Tibial artery (tissue), 4 donors: ENCODE measurements at regions not wholly inside any gene's neighbourhood (a gene's known extent, or its start where the extent isn't known, plus 50 kb on each side); places are given as distances from the start of the nearest gene placed in this dataset.

Experiments used
- DNase-seq, 2 donors: peaks; one replicate each; pipeline ENCODE4 v3.0.0-alpha.2; 2019
- H3K27ac ChIP-seq, 2 donors: fragments of 200-600 bp; sonication (generic) in 1 of 2; 1 replicate in 1 of 2; 2 replicates in 1 of 2; pipeline ENCODE4 v1.5.1; 2018 to 2019; ENCODE audit warnings: mild to moderate bottlenecking in 1 of 2
- H3K27me3 ChIP-seq, 2 donors: fragments of 200-600 bp; sonication (generic) in 1 of 2; one replicate each; pipeline versions ENCODE4 v1.5.1 to v1.6.0; 2016 to 2019
- H3K36me3 ChIP-seq, 3 donors: fragments of 200-600 bp; sonication (generic) in 2 of 3; one replicate each; pipeline ENCODE4 v1.5.1; 2016 to 2019; ENCODE audit warnings: mild to moderate bottlenecking in 2 of 3
- H3K4me1 ChIP-seq, 4 donors: fragments of 200-600 bp; sonication (generic) in 2 of 4; 1 replicate in 3 of 4; 2 replicates in 1 of 4; pipeline ENCODE4 v1.5.1; 2016 to 2019
- H3K4me3 ChIP-seq, 2 donors: fragments of 200-600 bp; sonication (generic) in 1 of 2; 1 replicate in 1 of 2; 2 replicates in 1 of 2; pipeline ENCODE4 v1.5.1; 2018 to 2019; ENCODE audit warnings: mild to moderate bottlenecking in 2 of 2
- H3K9me3 ChIP-seq, 3 donors: fragments of 200-600 bp; sonication (generic) in 1 of 3; one replicate each; pipeline ENCODE4 v1.5.1; 2016 to 2019
- CTCF ChIP-seq, 2 experiments: fragments of 200-600 bp in 1 of 2; fragments of 450-650 bp in 1 of 2; IDR thresholded peaks; one replicate each; pipeline ENCODE4 v1.5.1; 2017 to 2019; ENCODE audit warnings: antibody characterized with exemption in 2 of 2, mild to moderate bottlenecking in 1 of 2, moderate library complexity in 1 of 2
- intact Hi-C: fragments of 100-400 bp; cut with DNase I; formaldehyde crosslinking; loops from one replicate; pipeline ENCODE4 v1.15.0; 2023; ENCODE audit warnings: low total_unique reads

- no peaks in the 10 kb centered on the region for H3K27me3 ChIP-seq
These were observed 621.9 kb downstream of the NPHP4 start for GRCh38 chr1:5370311-5370710.

GRCh38 chr1:5369223-5369622 is 623.0 kb downstream of the NPHP4 start:
- intact Hi-C loops, result no loop called here
- Histone ChIP-seq H3K4me3 (no peak overlapping the region), H3K9me3 (peaks cover 0 to 6% (median 0%) of the 10 kb centered on the region in 3 donors), H3K4me1 (no peaks in the 10 kb centered on the region), H3K27ac (no peak overlapping the region), H3K27me3 (no peaks in the 10 kb centered on the region), H3K36me3 (no peaks in the 10 kb centered on the region)
- DNase-seq, result no peak
- no peak for TF ChIP-seq CTCF (IDR thresholded peaks at IDR 0.05)

More at GRCh38 chr1:5370311-5370710, 621.9 kb downstream of the NPHP4 start:
- no peak for TF ChIP-seq CTCF (IDR thresholded peaks at IDR 0.05)
- no peak for DNase-seq
- intact Hi-C loops, result no loop called here
- H3K4me1 ChIP-seq, result no peaks in the 10 kb centered on the region
- no peaks in the 10 kb centered on the region for H3K36me3 ChIP-seq
- peaks cover 0 to 6% (median 0%) of the 10 kb centered on the region in 3 donors for H3K9me3 ChIP-seq
- H3K27ac ChIP-seq, result no peak overlapping the region
- H3K4me3 ChIP-seq, result no peak overlapping the region

GRCh38 chr1:5368201-5368600 is 624.0 kb downstream of the NPHP4 start:
- intact Hi-C loops, result no loop called here
- no peaks in the 10 kb centered on the region for H3K4me1 ChIP-seq
- no peak overlapping the region for H3K4me3 ChIP-seq
- no peak for DNase-seq
- no peaks in the 10 kb centered on the region for H3K27me3 ChIP-seq
- no peak overlapping the region for H3K27ac ChIP-seq
- H3K36me3 ChIP-seq, result no peaks in the 10 kb centered on the region
- peaks cover 0 to 2% (median 0%) of the 10 kb centered on the region in 3 donors for H3K9me3 ChIP-seq
- TF ChIP-seq CTCF (IDR thresholded peaks at IDR 0.05), result no peak

- H3K27me3 ChIP-seq, result no peaks in the 10 kb centered on the region
- DNase-seq, result no peak
- no peak overlapping the region for H3K4me3 ChIP-seq
- no peak overlapping the region for H3K27ac ChIP-seq
- intact Hi-C loops, result no loop called here
- H3K36me3 ChIP-seq, result no peaks in the 10 kb centered on the region
- H3K9me3 ChIP-seq, result no peaks in the 10 kb centered on the region
- no peak for TF ChIP-seq CTCF (IDR thresholded peaks at IDR 0.05)
- H3K4me1 ChIP-seq, result no peaks in the 10 kb centered on the region
These were observed 624.9 kb downstream of the NPHP4 start for GRCh38 chr1:5367306-5367705.

- Histone ChIP-seq H3K4me3 (no peak overlapping the region), H3K27me3 (no peaks in the 10 kb centered on the region), H3K27ac (no peak overlapping the region), H3K36me3 (no peaks in the 10 kb centered on the region), H3K9me3 (no peaks in the 10 kb centered on the region), H3K4me1 (no peaks in the 10 kb centered on the region)
- no peak for TF ChIP-seq CTCF (IDR thresholded peaks at IDR 0.05)
- no peak for DNase-seq
- intact Hi-C loops, result no loop called here
These were observed 626.5 kb downstream of the NPHP4 start for GRCh38 chr1:5365751-5366150.

- Histone ChIP-seq H3K27ac (no peak overlapping the region), H3K4me3 (no peak overlapping the region), H3K36me3 (no peaks in the 10 kb centered on the region), H3K9me3 (no peaks in the 10 kb centered on the region), H3K27me3 (no peaks in the 10 kb centered on the region), H3K4me1 (no peaks in the 10 kb centered on the region)
- no peak for TF ChIP-seq CTCF (IDR thresholded peaks at IDR 0.05)
- no peak for DNase-seq
- intact Hi-C loops, result no loop called here
These were observed 627.6 kb downstream of the NPHP4 start for GRCh38 chr1:5364591-5364990.
